HUES48 (cell line): ENCODE measurements at regions not wholly inside any gene's neighbourhood (a gene's known extent, or its start where the extent isn't known, plus 50 kb on each side); places are given as distances from the start of the nearest gene placed in this dataset.

Experiments used
- H3K27ac ChIP-seq: one replicate; pipeline ENCODE4 v1.7.0; 2013; ENCODE audit warnings: low read depth, low read length, inconsistent platforms
- H3K27me3 ChIP-seq: 2 replicates; pipeline ENCODE4 v1.6.1; 2013; ENCODE audit warnings: mild to moderate bottlenecking, low read length; ENCODE audit not compliant: control insufficient read depth, insufficient read depth
- H3K36me3 ChIP-seq: 2 replicates; pipeline ENCODE4 v1.6.1; 2013; ENCODE audit warnings: low read length; ENCODE audit not compliant: control insufficient read depth, insufficient read depth
- H3K4me1 ChIP-seq: 2 replicates; pipeline ENCODE4 v1.6.1; 2013; ENCODE audit warnings: mild to moderate bottlenecking, low read length; ENCODE audit not compliant: control insufficient read depth, insufficient read depth
- H3K4me3 ChIP-seq: 2 replicates; pipeline ENCODE4 v1.5.1; 2013; ENCODE audit warnings: mild to moderate bottlenecking, low read depth, low read length
- H3K9ac ChIP-seq: 2 replicates; pipeline ENCODE4 v1.6.1; 2013; ENCODE audit warnings: mild to moderate bottlenecking, low read depth, low read length, moderate library complexity
- H3K9me3 ChIP-seq: 2 replicates; pipeline ENCODE4 v1.6.1; 2013; ENCODE audit warnings: low read length; ENCODE audit not compliant: control insufficient read depth, insufficient read depth

GRCh38 chrX:10352536-10352935 lies 195.8 kb downstream of the CLCN4 start:
- Histone ChIP-seq H3K9me3 (no peaks in the 10 kb centered on the region; the same call in 1 of the 2 replicates), H3K27ac (no peak overlapping the region), H3K36me3 (no peaks in the 10 kb centered on the region), H3K9ac (no peak overlapping the region), H3K4me1 (peaks cover 6% of the 10 kb centered on the region; the same call in 1 of the 2 replicates), H3K27me3 (no peaks in the 10 kb centered on the region), H3K4me3 (no peak overlapping the region)

- no peaks in the 10 kb centered on the region for H3K27me3 ChIP-seq
Measured at GRCh38 chrX:10356979-10357378, 200.2 kb downstream of the CLCN4 start.

DNA sequence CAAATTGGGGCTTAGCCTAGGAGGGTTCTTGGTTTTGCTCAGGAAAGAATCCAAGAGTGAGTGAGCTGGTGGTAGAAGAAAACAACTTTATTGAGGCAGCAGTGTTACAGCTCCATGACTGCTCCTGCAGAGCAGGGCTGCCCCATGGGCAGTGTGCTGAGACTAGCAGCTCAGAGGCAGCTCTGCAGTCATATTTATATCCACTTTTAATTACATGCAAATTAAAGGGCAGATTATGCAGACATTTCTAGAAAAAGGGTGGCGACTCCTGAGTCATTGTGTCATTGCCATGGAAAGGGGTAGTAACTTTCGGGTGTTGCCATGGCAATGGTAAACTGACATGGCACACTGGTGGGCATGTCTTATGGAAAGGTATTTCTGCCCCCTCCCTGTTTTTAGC lies 202.2 kb downstream of the CLCN4 start:
- H3K4me3 ChIP-seq: no peak overlapping the region
- H3K9me3 ChIP-seq: no peaks in the 10 kb centered on the region; the same call in 1 of the 2 replicates
- H3K36me3 ChIP-seq: no peaks in the 10 kb centered on the region
- no peak overlapping the region for H3K9ac ChIP-seq
- no peaks in the 10 kb centered on the region for H3K27me3 ChIP-seq
- H3K27ac ChIP-seq: no peak overlapping the region
- no peaks in the 10 kb centered on the region for H3K4me1 ChIP-seq

More at GRCh38 chrX:10356979-10357378, 200.2 kb downstream of the CLCN4 start:
- no peaks in the 10 kb centered on the region; the same call in 1 of the 2 replicates for H3K9me3 ChIP-seq
- no peak overlapping the region for H3K9ac ChIP-seq
- no peaks in the 10 kb centered on the region for H3K4me1 ChIP-seq
- no peak overlapping the region for H3K27ac ChIP-seq
- H3K36me3 ChIP-seq: no peaks in the 10 kb centered on the region
- no peak overlapping the region for H3K4me3 ChIP-seq

DNA sequence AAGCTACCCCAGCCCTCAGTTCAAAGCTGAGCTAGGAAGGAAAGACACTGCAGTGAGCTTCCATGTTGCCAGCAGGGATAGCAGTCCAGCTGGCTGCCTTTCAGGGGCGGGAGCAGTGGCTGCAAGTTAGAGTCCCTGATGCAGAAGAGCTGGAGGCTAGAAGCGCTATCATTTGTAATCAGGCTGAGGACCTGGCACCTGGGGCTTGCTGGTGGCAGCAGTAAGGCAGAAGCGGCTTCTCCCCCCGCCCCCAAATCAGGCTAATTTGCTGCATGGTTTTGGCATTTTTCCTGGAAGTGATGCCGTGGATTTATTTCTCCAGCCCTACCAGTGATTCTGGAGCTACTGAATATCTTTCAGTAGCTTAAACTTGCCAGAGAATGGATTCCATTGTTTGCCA lies 203.3 kb downstream of the CLCN4 start:
- Histone ChIP-seq H3K4me3 (no peak overlapping the region), H3K27me3 (no peaks in the 10 kb centered on the region), H3K27ac (no peak overlapping the region), H3K4me1 (no peaks in the 10 kb centered on the region), H3K36me3 (no peaks in the 10 kb centered on the region), H3K9ac (no peak overlapping the region), H3K9me3 (no peaks in the 10 kb centered on the region; the same call in 1 of the 2 replicates)

- Histone ChIP-seq H3K27me3 (no peaks in the 10 kb centered on the region), H3K27ac (no peak overlapping the region), H3K9ac (no peak overlapping the region), H3K9me3 (no peaks in the 10 kb centered on the region), H3K36me3 (no peaks in the 10 kb centered on the region), H3K4me3 (no peak overlapping the region), H3K4me1 (no peaks in the 10 kb centered on the region)
Measured at GRCh38 chrX:10365532-10366265, 208.9 kb downstream of the CLCN4 start.

DNA sequence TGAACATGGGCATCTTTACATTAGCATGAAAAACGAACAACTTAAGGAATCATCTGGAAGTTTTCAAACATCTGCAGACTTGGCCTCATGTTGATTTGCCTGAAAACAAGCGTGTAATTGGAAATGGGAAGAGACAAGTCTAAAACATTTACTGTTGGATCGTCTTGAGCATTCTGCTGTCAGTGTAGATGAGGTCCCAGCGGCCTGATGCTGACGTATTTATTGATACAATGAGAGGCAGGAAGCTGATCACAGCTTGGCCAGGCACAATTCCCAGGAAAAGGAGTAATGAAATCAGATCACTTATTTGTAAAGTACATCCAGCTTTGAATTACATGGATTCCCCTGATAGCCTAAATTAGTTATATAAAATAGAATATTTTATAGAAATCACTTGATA lies 210.6 kb downstream of the CLCN4 start:
- no peak overlapping the region for H3K27ac ChIP-seq
- no peak overlapping the region for H3K9ac ChIP-seq
- H3K4me1 ChIP-seq: no peaks in the 10 kb centered on the region
- H3K36me3 ChIP-seq: no peaks in the 10 kb centered on the region
- no peaks in the 10 kb centered on the region for H3K27me3 ChIP-seq
- no peaks in the 10 kb centered on the region for H3K9me3 ChIP-seq
- H3K4me3 ChIP-seq: no peak overlapping the region

GRCh38 chrX:10370976-10371375 lies 214.2 kb downstream of the CLCN4 start:
- no peaks in the 10 kb centered on the region for H3K27me3 ChIP-seq

GRCh38 chrX:10377427-10377826 lies 220.7 kb downstream of the CLCN4 start:
- Histone ChIP-seq H3K9ac (no peak overlapping the region), H3K4me3 (no peak overlapping the region), H3K36me3 (no peaks in the 10 kb centered on the region), H3K27ac (no peak overlapping the region), H3K27me3 (no peaks in the 10 kb centered on the region), H3K9me3 (peaks cover 15% of the 10 kb centered on the region), H3K4me1 (no peaks in the 10 kb centered on the region)

More at GRCh38 chrX:10370976-10371375, 214.2 kb downstream of the CLCN4 start:
- Histone ChIP-seq H3K9me3 (peaks cover 5% of the 10 kb centered on the region; the same call in 1 of the 2 replicates), H3K4me1 (no peaks in the 10 kb centered on the region), H3K36me3 (no peaks in the 10 kb centered on the region), H3K27ac (no peak overlapping the region), H3K4me3 (no peak overlapping the region), H3K9ac (no peak overlapping the region)

GRCh38 chrX:10379878-10380277 lies 223.1 kb downstream of the CLCN4 start:
- Histone ChIP-seq H3K27ac (no peak overlapping the region), H3K9ac (no peak overlapping the region), H3K36me3 (no peaks in the 10 kb centered on the region), H3K27me3 (no peaks in the 10 kb centered on the region), H3K9me3 (peaks cover 15% of the 10 kb centered on the region), H3K4me1 (no peaks in the 10 kb centered on the region), H3K4me3 (no peak overlapping the region)

GRCh38 chrX:10380300-10380699 lies 223.5 kb downstream of the CLCN4 start:
- no peak overlapping the region for H3K4me3 ChIP-seq
- no peak overlapping the region for H3K9ac ChIP-seq
- peaks cover 15% of the 10 kb centered on the region for H3K9me3 ChIP-seq
- no peaks in the 10 kb centered on the region for H3K27me3 ChIP-seq
- no peaks in the 10 kb centered on the region for H3K36me3 ChIP-seq
- no peak overlapping the region for H3K27ac ChIP-seq
- no peaks in the 10 kb centered on the region for H3K4me1 ChIP-seq

DNA sequence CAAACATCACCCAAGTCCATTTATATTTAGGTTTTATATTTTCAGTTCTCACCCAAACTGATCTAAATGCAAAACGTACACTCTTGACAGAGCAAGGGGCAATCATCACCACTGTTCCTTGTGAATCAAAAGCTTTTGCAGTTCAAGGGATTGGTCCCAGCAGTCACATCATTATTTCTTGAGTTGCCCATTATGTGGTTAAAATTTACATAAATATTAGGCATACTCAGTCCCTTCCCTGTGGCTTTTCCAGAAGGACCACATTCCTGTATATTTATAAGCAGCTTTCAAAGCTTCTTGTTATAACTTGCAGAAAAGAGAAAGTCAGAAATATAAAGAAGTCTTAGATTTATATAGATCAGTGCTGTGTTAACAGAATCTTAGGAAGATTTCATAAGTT lies 224.4 kb downstream of the CLCN4 start:
- H3K36me3 ChIP-seq: no peaks in the 10 kb centered on the region
- no peaks in the 10 kb centered on the region for H3K27me3 ChIP-seq
- H3K4me1 ChIP-seq: no peaks in the 10 kb centered on the region
- peaks cover 8% of the 10 kb centered on the region for H3K9me3 ChIP-seq
- H3K27ac ChIP-seq: no peak overlapping the region
- no peak overlapping the region for H3K4me3 ChIP-seq
- no peak overlapping the region for H3K9ac ChIP-seq
